ENCODE measurements at regions not wholly inside any gene's neighbourhood (a gene's known extent, or its start where the extent isn't known, plus 50 kb on each side); places are given as distances from the start of the nearest gene placed in this dataset.
"Not testable (repeated sequence)": the region's sequence is repeated elsewhere in the genome, so short reads cannot be mapped to it uniquely, and the experiment has no call there.

DNA sequence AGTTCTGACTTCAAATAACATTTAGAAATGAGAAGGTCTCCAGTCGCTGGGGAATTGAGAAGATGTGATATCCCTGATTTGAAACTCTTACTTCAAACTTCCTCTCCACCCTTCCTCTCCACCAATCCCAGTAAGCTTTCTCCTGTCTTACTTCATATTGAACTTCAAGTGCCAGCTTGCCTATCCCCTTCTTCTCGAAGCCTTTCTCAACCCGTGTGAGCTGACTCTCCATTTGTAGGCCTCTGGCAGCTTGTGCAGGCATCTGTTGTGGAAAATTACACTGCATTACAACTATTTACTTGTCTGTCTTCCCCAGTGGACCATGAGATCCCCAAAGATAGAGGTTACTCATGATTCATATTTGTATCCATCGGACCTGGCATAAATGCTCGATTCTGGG is 280.8 kb upstream of the CDH5 start:
- no peak for DNase-seq

DNA sequence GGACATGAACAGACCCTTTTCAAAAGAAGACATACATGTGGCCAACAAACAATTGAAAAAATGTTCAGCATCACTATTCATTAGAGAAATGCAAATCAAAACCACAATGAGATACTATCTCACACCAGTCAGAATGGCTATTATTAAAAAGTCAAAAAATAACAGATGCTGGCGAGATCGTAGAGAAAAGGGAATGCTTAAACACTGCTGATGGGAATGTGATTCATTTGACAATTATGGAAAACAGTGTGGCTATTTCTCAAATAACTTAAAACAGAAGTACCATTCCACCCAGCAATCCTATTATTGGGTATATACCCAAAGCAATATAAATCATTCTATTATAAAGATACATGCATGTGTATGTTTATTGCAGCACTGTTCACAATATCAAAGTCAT is 281.8 kb upstream of the CDH5 start:
- DNase-seq, result not testable (repeated sequence)

DNA sequence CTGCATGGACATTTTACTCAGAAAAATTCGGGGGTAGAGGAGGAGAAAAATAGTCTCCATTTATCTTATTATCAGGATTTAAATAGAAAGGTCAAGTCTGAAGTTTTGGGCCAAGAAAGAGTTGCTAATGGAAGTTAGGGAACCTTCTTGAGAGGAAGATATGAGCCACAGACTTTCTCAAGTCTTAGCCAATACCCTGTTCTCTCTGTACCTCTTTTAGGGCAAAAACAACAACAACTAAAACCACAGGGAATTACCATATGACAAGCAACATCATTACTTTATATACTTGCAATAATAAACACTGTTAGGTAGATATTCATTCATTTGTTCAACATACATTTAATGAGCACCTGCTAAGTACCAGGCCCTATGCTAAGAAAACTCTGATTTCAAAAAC is 282.2 kb upstream of the CDH5 start:
- DNase-seq, result no peak

DNA sequence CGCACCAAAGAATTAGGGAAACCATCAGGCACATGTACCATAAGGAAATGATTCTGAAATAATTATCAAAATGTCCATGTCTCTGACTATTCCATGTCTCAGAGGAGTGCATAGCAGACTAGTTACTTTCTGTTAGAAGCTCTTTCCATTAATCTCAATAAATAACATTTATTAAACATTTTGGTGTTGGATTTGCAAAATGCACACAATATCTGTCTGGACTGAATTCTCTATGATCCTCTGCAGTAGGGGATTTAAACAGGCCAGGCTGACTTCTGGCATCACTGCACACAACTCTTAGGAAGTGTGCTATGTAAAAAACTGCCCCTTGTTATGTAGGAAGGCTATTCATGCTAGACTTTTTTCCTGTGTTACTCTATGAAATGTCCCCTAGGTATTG is 283.3 kb upstream of the CDH5 start:
- no peak for DNase-seq

DNA sequence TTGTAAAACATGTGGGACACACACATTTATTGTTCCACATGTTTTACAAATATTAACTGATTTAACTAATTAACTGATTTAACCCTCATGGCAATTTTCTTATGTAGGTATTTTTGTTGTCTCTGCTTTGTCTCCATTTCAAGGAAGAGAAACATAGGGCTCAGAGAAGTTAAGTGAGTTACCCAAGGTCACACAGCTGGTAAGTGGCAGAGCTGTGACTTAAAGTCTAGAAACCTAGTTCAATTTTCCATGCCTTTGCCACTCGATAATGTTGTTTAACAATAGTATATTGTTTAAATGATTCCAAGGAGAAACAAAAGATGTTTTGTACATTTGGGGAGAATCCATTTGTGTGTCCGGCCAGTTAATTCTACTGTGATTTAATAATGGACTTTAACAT is 284.1 kb upstream of the CDH5 start:
- no peak for DNase-seq

DNA sequence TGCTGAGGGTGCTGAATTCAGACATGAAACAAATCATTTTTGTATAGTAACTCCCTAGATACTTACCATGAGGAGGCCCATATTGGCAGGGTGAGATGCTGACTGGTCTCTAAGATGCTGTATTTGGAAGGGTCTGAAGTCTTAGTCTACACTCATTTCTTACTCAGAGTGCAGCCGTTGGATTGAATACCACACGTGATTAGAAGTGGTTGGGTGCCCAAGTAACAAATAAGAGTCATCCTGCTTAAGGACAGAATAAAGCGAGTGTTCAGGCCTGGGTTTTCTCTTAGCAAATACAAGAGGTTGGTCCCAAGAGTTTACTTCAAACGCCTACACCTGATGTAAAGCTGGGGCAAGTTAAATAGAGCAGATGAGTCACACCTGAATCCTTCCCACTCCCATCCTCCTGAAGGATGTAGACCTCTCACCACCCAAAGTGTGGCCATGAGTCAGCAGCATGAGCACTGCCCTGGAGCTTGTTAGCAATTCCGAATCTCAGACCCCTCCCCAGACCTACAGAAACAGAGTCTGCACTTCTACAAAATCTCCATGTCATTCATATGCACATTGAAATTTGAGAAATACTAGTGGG is 284.6 kb upstream of the CDH5 start:
- DNase-seq, result no peak

DNA sequence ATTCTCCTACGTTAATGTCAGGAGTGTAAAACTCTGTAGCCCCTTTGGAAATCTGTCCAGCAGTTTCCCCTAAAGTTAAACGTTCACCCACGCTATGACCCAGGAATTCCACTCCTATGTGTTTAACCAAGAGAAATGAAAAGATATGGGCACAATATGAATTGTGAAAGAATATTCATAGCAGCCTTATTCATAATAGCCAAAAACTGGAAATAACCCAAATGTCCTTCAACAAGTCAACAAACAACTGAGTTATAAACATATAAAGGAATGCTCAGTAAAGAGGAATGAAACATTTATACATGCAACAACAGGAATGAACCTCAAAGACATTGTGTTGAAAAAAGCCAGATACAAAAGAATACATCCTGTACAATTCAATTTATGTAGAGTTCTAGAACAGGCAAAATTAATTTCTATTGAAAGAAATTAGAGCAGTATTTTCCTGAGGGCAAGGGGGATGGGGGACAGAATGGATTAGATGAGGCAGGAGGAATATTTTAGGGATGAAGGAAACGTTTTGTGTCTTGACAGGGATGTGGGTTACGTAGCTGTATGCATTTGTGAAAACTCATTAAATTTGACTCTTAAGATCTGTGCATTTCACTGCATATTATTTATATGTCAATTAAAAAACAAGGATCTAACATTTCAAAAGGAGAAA is 286.7 kb upstream of the CDH5 start:
- no peak for DNase-seq

DNA sequence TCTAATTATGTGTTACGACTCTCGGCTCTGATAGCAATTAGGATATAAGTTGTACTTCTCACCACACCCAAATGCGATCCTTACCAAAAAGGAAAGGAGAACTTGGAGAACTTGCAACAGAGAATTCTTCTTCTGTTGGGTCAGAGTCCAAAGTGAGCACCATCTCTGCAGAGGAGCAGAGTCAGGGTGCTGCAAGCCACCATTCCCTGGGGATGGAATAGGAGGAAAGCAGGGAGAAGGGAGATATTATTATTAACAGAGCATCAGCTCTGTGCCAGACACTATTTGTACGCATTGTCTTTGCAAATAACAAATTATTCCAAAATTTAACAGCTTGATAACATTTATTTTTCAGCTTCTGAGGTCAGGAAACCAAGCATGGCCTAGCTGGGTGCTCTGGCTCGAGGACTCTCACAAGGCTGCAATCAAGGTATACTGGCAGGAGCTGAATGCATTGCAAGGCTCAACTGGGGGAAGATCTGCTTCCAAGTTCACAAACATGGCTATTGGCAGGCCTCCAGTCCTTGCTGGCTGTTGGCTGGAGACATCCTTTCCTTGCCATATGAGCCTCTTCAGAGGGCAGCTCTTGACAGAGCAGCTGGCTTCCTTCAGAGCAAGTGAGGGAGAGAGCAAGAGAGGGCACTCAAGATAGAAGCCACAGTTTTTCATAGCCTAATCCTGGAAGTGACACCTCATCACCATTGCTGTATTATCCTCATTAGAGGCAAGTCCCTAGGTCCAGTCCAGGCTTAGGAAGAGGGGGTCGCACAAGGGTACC is 296.2 kb upstream of the CDH5 start:
- no peak for DNase-seq

DNA sequence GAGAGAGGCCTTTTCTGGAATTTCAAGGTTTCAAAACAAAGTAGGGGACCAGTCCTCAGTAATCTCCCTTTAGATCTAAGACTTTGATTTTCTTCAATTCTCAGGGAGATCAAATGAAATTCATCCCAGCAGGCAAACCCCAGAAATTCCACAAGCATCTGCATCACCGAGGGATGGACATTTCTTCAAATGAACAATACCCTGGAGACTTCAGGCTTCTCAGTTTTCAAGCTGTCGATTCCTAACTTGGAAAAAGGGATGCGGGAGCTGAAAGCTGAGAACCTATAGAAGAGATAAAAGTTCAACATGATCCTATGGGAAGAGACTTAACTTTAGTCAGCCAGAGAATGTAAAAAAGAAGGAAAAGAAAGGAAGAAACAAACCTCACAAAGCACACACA is 296.9 kb upstream of the CDH5 start:
- DNase-seq, result no peak

DNA sequence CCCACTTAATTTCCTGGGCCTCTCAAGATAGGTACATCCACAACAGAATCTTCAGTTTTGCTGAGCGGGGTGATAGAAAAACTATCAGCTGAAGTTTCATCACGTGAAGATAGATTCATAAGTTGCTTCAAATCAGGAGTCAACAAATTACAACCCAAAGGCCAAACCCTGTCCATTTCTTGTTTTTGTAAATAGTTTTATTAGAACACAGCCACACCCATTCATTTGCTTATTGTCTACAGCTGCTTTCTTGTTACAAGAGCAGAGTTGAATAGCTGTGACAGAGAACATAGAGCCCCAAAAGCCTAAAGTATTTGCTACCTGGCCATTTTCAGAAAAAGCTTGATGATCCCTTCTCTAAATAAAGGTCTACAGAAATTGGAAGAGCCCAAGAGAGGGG is 300.1 kb upstream of the CDH5 start:
- DNase-seq, result no peak

DNA sequence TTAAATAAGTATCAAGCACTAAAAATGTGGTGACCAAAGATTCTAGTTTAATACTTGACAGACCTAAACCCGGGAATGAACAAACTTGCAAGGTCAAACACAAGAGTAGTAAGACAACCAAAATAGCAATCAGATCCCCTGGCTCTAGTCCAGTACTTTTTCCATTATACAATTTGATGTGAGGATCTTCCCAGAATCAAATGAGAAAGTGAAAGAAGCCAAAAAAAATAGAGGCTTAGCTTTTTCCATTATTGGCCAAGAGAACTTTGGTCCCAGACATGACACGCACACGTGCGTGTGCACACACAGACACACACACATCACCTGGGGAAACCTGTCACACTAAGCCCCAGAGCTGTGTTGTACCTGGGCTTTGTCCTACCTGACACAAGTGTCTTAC is 300.6 kb upstream of the CDH5 start:
- no peak for DNase-seq

DNA sequence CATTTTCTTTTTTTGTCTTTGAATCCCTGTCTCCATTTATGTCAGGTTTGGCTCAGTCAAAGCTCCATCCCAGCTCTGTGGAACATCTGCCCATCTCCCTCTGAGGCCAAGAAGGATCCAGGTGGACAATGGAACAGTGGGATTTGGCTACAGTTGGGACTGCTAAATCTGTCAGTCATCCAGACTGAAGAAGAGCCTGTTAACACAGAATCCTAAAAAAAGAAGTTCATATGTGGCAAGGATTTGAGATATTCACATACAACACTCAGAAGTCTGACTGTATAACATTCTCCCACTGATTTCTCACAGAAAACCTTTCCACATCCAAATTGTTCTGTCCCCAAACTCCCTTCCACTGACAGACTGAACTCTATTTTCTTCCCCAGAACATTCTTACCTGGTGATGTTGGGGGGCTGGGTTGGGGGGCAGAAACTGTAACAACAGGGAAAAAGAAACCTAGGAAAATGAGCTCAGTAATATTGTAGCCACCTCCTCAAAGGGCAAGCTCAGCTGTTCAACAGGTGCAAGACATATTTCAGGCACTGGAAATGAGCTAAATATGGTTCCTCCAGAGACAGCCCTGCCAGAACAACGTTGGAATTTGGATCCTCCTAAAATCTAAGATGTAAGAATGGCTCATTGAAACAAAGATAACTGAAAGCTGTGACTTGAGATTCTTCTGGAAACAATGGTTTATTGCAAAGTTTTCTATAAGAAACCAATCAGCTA is 301.5 kb upstream of the CDH5 start:
- DNase-seq, result no peak

DNA sequence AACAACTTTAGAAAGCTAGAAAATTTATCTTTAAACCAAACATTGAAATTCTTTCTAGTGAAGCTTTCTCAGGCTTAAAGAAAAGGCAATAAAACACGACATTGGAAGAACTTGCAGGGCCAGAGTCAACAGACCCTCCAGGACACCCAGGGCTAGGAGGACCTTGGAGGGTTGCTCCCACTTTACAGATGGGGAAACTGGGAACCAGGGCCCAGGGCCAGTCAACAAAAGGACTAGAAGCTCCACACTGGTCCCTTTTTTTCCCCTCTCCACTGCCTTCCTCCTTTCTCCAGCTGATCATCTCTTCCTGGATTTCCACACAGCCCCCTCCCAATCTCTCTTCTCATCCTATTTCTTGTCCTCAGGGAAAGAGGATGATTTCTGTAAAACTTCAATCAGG is 307.7 kb upstream of the CDH5 start:
- no peak for DNase-seq

DNA sequence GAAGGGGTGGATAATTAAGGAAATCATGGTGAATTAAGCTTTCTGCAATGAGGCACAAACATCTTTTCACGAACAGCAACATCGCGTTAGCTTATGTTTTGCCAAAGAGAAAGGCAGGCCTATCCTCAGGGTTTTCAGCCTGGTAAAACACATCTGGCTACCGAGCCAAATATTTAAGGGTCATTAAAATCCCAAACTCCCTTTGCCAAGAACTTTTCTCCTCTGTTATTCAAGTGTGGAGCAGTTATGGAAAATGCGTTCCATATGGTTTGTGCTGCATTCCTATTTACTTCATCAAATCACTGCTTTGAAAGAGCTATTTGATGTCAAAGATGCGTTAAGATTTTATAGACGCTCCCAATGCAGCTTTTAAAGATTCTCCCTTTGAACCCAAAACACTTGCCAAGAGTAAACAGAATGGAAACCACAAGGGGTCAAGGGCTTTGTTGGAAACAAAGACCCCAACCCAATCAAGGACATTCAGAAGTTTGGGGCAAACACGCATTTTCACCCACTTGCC is 308.3 kb upstream of the CDH5 start:
- DNase-seq, result no peak

DNA sequence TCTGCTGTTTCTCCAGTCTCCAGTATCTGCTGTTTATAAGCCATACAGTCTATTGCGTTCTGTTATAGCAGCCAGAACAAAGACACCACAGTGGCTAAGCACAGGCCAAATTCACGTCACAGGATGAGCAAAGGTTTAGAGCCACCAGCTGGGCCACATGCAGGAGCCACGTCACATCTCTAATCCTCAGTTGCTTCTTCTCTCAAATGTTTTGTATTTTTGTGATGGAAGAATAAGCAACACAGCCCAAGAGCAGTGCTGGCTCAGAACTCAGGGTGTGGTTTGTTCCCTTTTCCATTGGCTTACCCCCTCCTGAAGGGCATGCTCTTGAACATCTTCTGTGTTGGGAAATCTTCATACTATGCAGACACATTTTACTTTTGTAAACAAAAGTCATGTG is 309.4 kb upstream of the CDH5 start:
- no peak for DNase-seq

DNA sequence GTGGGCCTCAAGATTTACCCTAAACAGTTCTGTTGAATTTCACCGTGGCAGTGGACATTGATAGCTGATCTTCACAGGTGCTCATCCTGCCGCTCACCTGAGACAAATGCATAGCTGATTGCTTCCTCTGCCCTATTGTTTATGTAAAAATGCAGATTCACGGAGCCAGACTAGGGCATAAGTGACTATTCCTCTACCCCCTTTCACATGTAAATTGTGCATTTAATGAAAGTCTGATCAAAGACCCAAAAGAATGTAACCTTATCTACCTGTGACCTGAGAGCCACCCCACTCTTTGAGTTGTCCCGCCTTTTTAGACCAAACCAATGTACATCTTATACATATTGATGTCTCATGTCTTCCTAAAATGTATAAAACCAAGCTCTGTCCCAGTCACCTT is 312.4 kb upstream of the CDH5 start:
- DNase-seq, result no peak

DNA sequence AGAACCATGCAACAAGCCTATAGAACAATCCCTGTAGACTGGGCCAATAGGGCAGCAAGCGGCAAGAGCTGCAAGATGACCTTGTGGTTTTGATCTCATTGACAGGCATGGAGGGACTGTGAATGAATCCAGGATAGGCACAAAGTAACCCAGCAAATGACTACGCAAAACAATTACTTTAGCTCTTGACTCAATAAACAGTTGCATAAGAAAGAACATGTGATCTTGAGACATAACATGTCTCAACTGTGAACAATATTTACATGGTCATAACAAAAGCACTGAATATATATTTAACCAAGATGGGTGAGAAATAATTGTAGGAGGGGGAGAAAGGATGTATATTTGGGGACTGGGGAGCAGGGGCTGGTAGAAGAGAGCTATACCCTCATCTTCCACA is 313.7 kb upstream of the CDH5 start:
- peak; percentile 8 to 9 for DNase-seq

DNA sequence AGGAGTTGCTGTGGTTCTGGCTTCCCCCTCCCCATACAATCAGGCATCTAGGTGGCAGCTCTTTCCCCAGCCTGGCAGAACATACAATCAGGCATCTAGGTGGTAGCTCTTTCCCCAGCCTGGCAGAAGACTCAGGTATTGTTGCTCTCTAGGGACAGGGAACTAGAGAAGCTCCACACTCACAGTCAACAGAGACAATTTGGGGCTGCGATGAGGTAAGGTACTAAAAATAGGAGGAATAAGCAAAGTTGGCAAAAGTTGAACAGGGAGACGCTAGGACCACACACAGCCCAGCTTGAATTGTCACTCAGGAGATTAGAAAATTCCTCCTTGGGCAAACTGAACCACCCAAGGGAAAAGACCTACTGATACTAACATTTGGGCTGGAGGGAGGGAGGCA is 315.5 kb upstream of the CDH5 start:
- DNase-seq, result no peak

DNA sequence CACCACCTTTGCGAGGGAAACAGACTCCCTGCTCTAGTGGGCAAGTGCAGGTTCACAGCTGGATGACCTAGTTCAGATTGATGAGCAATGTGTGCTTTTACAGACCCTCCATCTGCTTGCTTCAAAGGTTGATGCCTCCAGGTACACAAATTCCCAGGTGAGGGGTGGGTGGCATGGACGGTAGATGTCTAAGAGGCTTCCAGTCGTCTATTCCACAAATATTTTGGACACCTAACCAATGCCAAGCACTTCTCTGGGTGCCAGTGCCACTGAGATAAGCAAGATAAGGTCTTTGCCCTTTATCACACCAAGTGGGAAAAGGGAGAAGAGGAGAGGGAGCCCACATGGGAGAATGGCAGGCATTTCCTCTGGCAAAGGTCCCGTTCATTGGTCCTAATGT is 316.6 kb upstream of the CDH5 start:
- no peak for DNase-seq

DNA sequence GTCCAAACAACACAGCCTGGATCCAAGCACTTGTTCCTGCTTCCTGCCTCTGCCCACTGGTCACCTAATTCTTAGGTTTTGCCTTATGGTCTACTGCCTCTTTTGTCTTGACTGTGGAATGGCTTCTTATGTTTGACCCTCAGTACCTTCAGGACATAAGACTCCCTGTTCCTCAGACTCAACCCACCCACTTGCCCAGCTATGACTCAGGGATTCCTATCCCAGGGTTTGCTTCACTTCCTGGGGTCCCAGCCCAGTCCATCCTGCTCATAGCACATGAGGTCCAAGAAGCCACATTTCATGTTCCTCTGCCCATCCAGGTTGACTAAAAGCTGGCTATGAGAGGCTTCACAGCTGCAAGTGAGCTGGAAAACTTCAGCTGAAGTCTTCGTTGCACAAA is 320.9 kb upstream of the CDH5 start:
- DNase-seq, result no peak

DNA sequence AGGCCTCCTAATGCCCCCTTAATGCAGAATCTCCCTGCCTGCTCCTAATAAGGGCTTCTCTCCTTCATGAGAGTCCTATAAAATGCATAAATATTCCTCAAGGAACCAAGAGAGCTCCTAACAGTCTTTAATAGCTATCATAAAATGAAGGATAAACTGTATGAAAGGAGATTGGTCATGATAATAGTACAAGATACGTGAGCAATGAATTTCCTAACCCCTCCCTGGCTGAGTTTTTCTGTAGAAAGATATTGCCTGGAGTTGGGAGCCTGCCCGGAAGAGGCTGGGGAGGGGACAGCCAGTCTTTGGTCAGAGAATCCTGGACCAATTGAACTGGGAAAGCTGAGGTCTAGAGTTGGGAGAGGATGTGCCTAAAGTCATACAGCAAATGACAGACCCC is 321.9 kb upstream of the CDH5 start:
- no peak for DNase-seq

DNA sequence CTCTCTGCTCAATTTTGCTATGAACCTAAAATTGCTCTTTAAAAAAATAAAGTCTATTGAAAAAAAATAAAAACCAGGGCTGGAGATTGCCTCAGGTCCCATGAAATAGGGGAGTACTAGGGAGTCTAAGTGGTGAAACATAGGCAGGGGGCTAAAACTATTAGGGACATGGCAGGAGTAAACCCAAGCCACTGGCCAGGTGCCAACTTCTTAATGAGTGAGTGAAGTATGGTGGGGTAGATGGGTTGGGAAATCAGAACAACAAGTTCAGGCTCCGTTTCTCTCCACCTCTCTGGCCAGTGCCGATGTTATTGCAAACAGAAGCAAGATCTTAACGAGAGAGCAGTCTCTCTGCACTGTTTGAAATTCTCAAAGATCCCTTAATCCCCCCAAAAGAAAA is 322.4 kb upstream of the CDH5 start:
- DNase-seq, result no peak

DNA sequence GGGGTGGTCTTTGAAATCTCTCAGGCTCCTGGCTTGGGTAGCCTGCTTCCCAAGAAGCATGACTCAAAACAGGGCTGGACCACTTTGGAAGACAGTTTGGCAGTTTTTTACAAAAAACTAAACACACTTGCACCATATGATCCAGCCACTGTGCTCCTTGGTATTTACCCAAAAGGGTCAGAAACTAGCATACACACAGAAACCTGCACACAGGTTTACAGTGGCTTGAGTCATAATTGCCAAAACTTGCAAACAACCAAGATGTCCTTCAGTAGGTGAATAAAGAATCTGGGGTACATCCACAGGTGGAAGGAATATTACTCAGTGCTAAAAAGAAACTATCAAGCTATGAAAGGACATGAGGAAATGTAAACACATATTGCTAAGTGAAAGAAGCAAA is 323.2 kb upstream of the CDH5 start:
- DNase-seq, result no peak

DNA sequence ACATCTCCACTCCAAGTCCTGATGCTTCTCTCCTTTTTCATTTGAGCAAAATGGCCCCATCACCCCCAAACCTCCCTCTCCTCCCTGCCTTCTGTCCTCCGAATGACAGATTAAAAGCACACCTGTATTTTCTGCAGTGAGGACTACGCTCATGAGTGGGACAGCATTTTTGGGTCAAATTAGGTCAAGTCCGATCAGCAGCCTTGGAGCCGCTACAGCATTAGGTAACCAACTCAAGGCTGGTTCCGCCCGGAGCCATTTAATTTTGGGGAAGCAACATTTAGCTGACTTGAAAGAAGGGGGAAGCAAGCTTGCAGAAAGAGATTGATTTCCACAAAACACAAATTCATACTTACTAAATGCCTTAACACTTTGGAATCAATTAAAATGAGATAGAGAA is 324.1 kb upstream of the CDH5 start:
- no peak for DNase-seq
